Activated CD4-positive, alpha-beta memory T cell treated with anti-CD3 and anti-CD28 coated beads, Interleukin-2, amount 10 ng/mL, durations not matched to agents 7 days and 5 days (primary cell): ENCODE measurements at regions not wholly inside any gene's neighbourhood (a gene's known extent, or its start where the extent isn't known, plus 50 kb on each side); places are given as distances from the start of the nearest gene placed in this dataset.

Source experiments
- CTCF ChIA-PET: fragments of 350-600 bp; sonication (Branson Sonifier 250); formaldehyde crosslinking; loops from one replicate; lab custom pipeline; 2021; ENCODE audit warnings: antibody characterized with exemption, inconsistent platforms; lab: Charles Lee
- POLR2A ChIA-PET: fragments of 350-600 bp; sonication (Branson Sonifier 250); formaldehyde crosslinking; loops from one replicate; lab custom pipeline; 2021; ENCODE audit warnings: antibody characterized with exemption; lab: Charles Lee
- DNase-seq: peaks from one replicate; pipeline ENCODE4 v3.0.0-alpha.2; 2020
- H3K27ac Mint-ChIP-seq: one replicate; pipeline ENCODE4 v1.8.0; 2021; ENCODE audit warnings: mild to moderate bottlenecking, mixed read lengths
- H3K27me3 Mint-ChIP-seq: one replicate; pipeline ENCODE4 v1.8.0; 2021; ENCODE audit warnings: mixed read lengths
- H3K36me3 Mint-ChIP-seq: one replicate; pipeline ENCODE4 v1.8.0; 2021; ENCODE audit warnings: low read depth, mixed read lengths
- H3K4me1 Mint-ChIP-seq: one replicate; pipeline ENCODE4 v1.8.0; 2021; ENCODE audit warnings: mixed read lengths
- H3K4me3 Mint-ChIP-seq: one replicate; pipeline ENCODE4 v1.8.0; 2021; ENCODE audit warnings: mild to moderate bottlenecking, mixed read lengths
- H3K9me3 Mint-ChIP-seq: one replicate; pipeline ENCODE4 v1.8.0; 2021; ENCODE audit warnings: mixed read lengths

GRCh38 chr6:105880030-105880492 lies 206.1 kb upstream of the PRDM1 start:
- Mint-ChIP-seq H3K27me3 (peaks cover 4% of the 10 kb centered on the region), H3K9me3 (peaks cover 4% of the 10 kb centered on the region), H3K27ac (no peak overlapping the region), H3K4me1 (peaks cover 56% of the 10 kb centered on the region), H3K4me3 (peak overlapping the region; percentile 39), H3K36me3 (peaks cover 15% of the 10 kb centered on the region)
- POLR2A ChIA-PET, result no interaction called here
- CTCF ChIA-PET, result interaction anchor here (1.0 kb wide), 1 partner anchor 204 kb away, joined by 3 read pairs; no protein-coding TSS in a partner anchor
- DNase-seq, result peak; percentile 25

- H3K27me3 Mint-ChIP-seq, result peaks cover 4% of the 10 kb centered on the region
- no peak overlapping the region for H3K4me3 Mint-ChIP-seq
- no peak for DNase-seq
- H3K4me1 Mint-ChIP-seq, result peaks cover 49% of the 10 kb centered on the region
- CTCF ChIA-PET, result no interaction called here
- POLR2A ChIA-PET, result no interaction called here
- no peak overlapping the region for H3K27ac Mint-ChIP-seq
- peaks cover 7% of the 10 kb centered on the region for H3K9me3 Mint-ChIP-seq
- peaks cover 13% of the 10 kb centered on the region for H3K36me3 Mint-ChIP-seq
These were observed 207.0 kb upstream of the PRDM1 start for GRCh38 chr6:105879146-105879545.

GRCh38 chr6:105875974-105876640 lies 210.0 kb upstream of the PRDM1 start:
- H3K27ac Mint-ChIP-seq, result no peak overlapping the region
- no peak for DNase-seq
- ChIA-PET CTCF (no interaction called here), POLR2A (no interaction called here)
- H3K4me1 Mint-ChIP-seq, result peaks cover 43% of the 10 kb centered on the region
- no peak overlapping the region for H3K4me3 Mint-ChIP-seq
- peaks cover 19% of the 10 kb centered on the region for H3K36me3 Mint-ChIP-seq
- H3K9me3 Mint-ChIP-seq, result peaks cover 17% of the 10 kb centered on the region
- H3K27me3 Mint-ChIP-seq, result no peaks in the 10 kb centered on the region

GRCh38 chr6:105874835-105875626 lies 211.1 kb upstream of the PRDM1 start:
- peaks cover 17% of the 10 kb centered on the region for H3K9me3 Mint-ChIP-seq
- CTCF ChIA-PET, result no interaction called here
- no peaks in the 10 kb centered on the region for H3K27me3 Mint-ChIP-seq
- H3K4me1 Mint-ChIP-seq, result peaks cover 33% of the 10 kb centered on the region
- DNase-seq, result no peak
- no peak overlapping the region for H3K4me3 Mint-ChIP-seq
- peaks cover 24% of the 10 kb centered on the region for H3K36me3 Mint-ChIP-seq
- POLR2A ChIA-PET, result no interaction called here
- no peak overlapping the region for H3K27ac Mint-ChIP-seq

- H3K27me3 Mint-ChIP-seq, result no peaks in the 10 kb centered on the region
- no peak for DNase-seq
- H3K9me3 Mint-ChIP-seq, result peaks cover 19% of the 10 kb centered on the region
- peaks cover 24% of the 10 kb centered on the region for H3K4me1 Mint-ChIP-seq
- H3K36me3 Mint-ChIP-seq, result peaks cover 24% of the 10 kb centered on the region
- H3K27ac Mint-ChIP-seq, result peak overlapping the region; percentile 47
- ChIA-PET POLR2A (interaction anchor here (0.8 to 1.2 kb wide), 3 partner anchors 9 to 210 kb away, joined by 3 to 4 read pairs (median 3); no protein-coding TSS in a partner anchor), CTCF (interaction anchor here (1.0 kb wide), 1 partner anchor 9 kb away, joined by 3 read pairs; no protein-coding TSS in a partner anchor)
- no peak overlapping the region for H3K4me3 Mint-ChIP-seq
These were observed 212.3 kb upstream of the PRDM1 start for GRCh38 chr6:105873799-105874198.

GRCh38 chr6:105873211-105873704 lies 212.9 kb upstream of the PRDM1 start:
- Mint-ChIP-seq H3K4me3 (no peak overlapping the region), H3K9me3 (peaks cover 20% of the 10 kb centered on the region), H3K27me3 (no peaks in the 10 kb centered on the region), H3K4me1 (peaks cover 20% of the 10 kb centered on the region), H3K27ac (peak overlapping the region; percentile 47), H3K36me3 (peaks cover 19% of the 10 kb centered on the region)
- no peak for DNase-seq
- POLR2A ChIA-PET, result interaction anchor here (0.8 to 1.2 kb wide), 3 partner anchors 10 to 210 kb away, joined by 3 to 4 read pairs (median 3); no protein-coding TSS in a partner anchor
- CTCF ChIA-PET, result interaction anchor here (0.6 to 1.0 kb wide), 2 partner anchors 10 to 19 kb away, joined by 3 read pairs; no protein-coding TSS in a partner anchor

GRCh38 chr6:105872249-105872648 lies 213.9 kb upstream of the PRDM1 start:
- no peak for DNase-seq
- peaks cover 18% of the 10 kb centered on the region for H3K4me1 Mint-ChIP-seq
- H3K36me3 Mint-ChIP-seq, result peaks cover 21% of the 10 kb centered on the region
- H3K27me3 Mint-ChIP-seq, result peaks cover 2% of the 10 kb centered on the region
- no peak overlapping the region for H3K27ac Mint-ChIP-seq
- ChIA-PET POLR2A (no interaction called here), CTCF (no interaction called here)
- H3K4me3 Mint-ChIP-seq, result no peak overlapping the region
- H3K9me3 Mint-ChIP-seq, result peaks cover 29% of the 10 kb centered on the region

GRCh38 chr6:105871542-105871941 lies 214.6 kb upstream of the PRDM1 start:
- Mint-ChIP-seq H3K27me3 (peaks cover 5% of the 10 kb centered on the region), H3K27ac (no peak overlapping the region), H3K4me1 (peaks cover 18% of the 10 kb centered on the region), H3K4me3 (no peak overlapping the region), H3K36me3 (peaks cover 24% of the 10 kb centered on the region), H3K9me3 (peaks cover 29% of the 10 kb centered on the region)
- ChIA-PET POLR2A (no interaction called here), CTCF (no interaction called here)
- no peak for DNase-seq

GRCh38 chr6:105869835-105870440 lies 216.2 kb upstream of the PRDM1 start:
- Mint-ChIP-seq H3K27me3 (peaks cover 14% of the 10 kb centered on the region), H3K4me1 (peaks cover 18% of the 10 kb centered on the region), H3K4me3 (no peak overlapping the region), H3K27ac (no peak overlapping the region), H3K36me3 (peaks cover 31% of the 10 kb centered on the region), H3K9me3 (peaks cover 35% of the 10 kb centered on the region)
- ChIA-PET CTCF (interaction anchor here (0.6 kb wide), 1 partner anchor 34 kb away, joined by 3 read pairs; no protein-coding TSS in a partner anchor), POLR2A (interaction anchor here (0.5 kb wide), 1 partner anchor 122 kb away, joined by 3 read pairs; no protein-coding TSS in a partner anchor)
- DNase-seq, result no peak

GRCh38 chr6:105868823-105869460 lies 217.2 kb upstream of the PRDM1 start:
- peaks cover 14% of the 10 kb centered on the region for H3K4me1 Mint-ChIP-seq
- peaks cover 36% of the 10 kb centered on the region for H3K36me3 Mint-ChIP-seq
- ChIA-PET CTCF (no interaction called here), POLR2A (interaction anchor here (0.5 kb wide), 1 partner anchor 123 kb away, joined by 3 read pairs; no protein-coding TSS in a partner anchor)
- no peak overlapping the region for H3K27ac Mint-ChIP-seq
- DNase-seq, result no peak
- H3K4me3 Mint-ChIP-seq, result no peak overlapping the region
- peaks cover 20% of the 10 kb centered on the region for H3K27me3 Mint-ChIP-seq
- peaks cover 37% of the 10 kb centered on the region for H3K9me3 Mint-ChIP-seq

GRCh38 chr6:105867821-105868220 lies 218.3 kb upstream of the PRDM1 start:
- Mint-ChIP-seq H3K36me3 (peaks cover 29% of the 10 kb centered on the region), H3K4me3 (no peak overlapping the region), H3K4me1 (peaks cover 3% of the 10 kb centered on the region), H3K9me3 (peaks cover 35% of the 10 kb centered on the region), H3K27ac (no peak overlapping the region), H3K27me3 (peaks cover 24% of the 10 kb centered on the region)
- CTCF ChIA-PET, result no interaction called here
- DNase-seq, result no peak
- POLR2A ChIA-PET, result no interaction called here

GRCh38 chr6:105867277-105867676 lies 218.9 kb upstream of the PRDM1 start:
- Mint-ChIP-seq H3K27me3 (peaks cover 27% of the 10 kb centered on the region), H3K4me1 (peaks cover under 1% of the 10 kb centered on the region), H3K4me3 (no peak overlapping the region), H3K9me3 (peaks cover 32% of the 10 kb centered on the region), H3K36me3 (peaks cover 26% of the 10 kb centered on the region), H3K27ac (no peak overlapping the region)
- DNase-seq, result no peak
- CTCF ChIA-PET, result no interaction called here
- POLR2A ChIA-PET, result no interaction called here
